Daoy (cell line): ENCODE measurements at regions not wholly inside any gene's neighbourhood (a gene's known extent, or its start where the extent isn't known, plus 50 kb on each side); places are given as distances from the start of the nearest gene placed in this dataset.

Source experiments
- DNase-seq: peaks from one replicate; pipeline ENCODE4 v3.0.0-alpha.2; 2015; ENCODE audit warnings: low read depth

- no peak for DNase-seq
Observed at GRCh38 chr12:19867151-19867550, 427.9 kb downstream of the AEBP2 start.

GRCh38 chr12:19867970-19868369 lies 428.7 kb downstream of the AEBP2 start:
- no peak for DNase-seq

- DNase-seq = no peak
Observed at GRCh38 chr12:19869413-19869812, 430.1 kb downstream of the AEBP2 start.

- no peak for DNase-seq
Observed at GRCh38 chr12:19872621-19873540, 433.6 kb downstream of the AEBP2 start.

- no peak for DNase-seq
Observed at GRCh38 chr12:19880076-19880475, 440.8 kb downstream of the AEBP2 start.

- DNase-seq = no peak
Observed at GRCh38 chr12:19880721-19881120, 441.4 kb downstream of the AEBP2 start.

GRCh38 chr12:19882346-19882745 lies 443.1 kb downstream of the AEBP2 start:
- DNase-seq = no peak

- DNase-seq = no peak
Observed at GRCh38 chr12:19884021-19884492, 444.8 kb downstream of the AEBP2 start.

- no peak for DNase-seq
Observed at GRCh38 chr12:19885093-19885812, 446.0 kb downstream of the AEBP2 start.

GRCh38 chr12:19886065-19886464 lies 446.8 kb downstream of the AEBP2 start:
- no peak for DNase-seq

- DNase-seq = no peak
Observed at GRCh38 chr12:19886639-19887064, 447.4 kb downstream of the AEBP2 start.

GRCh38 chr12:19890024-19890423 lies 450.7 kb downstream of the AEBP2 start:
- no peak for DNase-seq

GRCh38 chr12:19891936-19892591 lies 452.8 kb downstream of the AEBP2 start:
- no peak for DNase-seq

- no peak for DNase-seq
Observed at GRCh38 chr12:19893514-19893913, 454.2 kb downstream of the AEBP2 start.

GRCh38 chr12:19894050-19894449 lies 454.8 kb downstream of the AEBP2 start:
- DNase-seq = no peak

- no peak for DNase-seq
Observed at GRCh38 chr12:19894803-19895202, 455.5 kb downstream of the AEBP2 start.

- DNase-seq = no peak
Observed at GRCh38 chr12:19895246-19896020, 456.1 kb downstream of the AEBP2 start.

- DNase-seq = no peak
Observed at GRCh38 chr12:19896041-19896440, 456.7 kb downstream of the AEBP2 start.

- no peak for DNase-seq
Observed at GRCh38 chr12:19896534-19896933, 457.2 kb downstream of the AEBP2 start.

GRCh38 chr12:19897900-19898408 lies 458.7 kb downstream of the AEBP2 start:
- no peak for DNase-seq

- no peak for DNase-seq
Observed at GRCh38 chr12:19901841-19902240, 462.5 kb downstream of the AEBP2 start.
